ENCODE measurements at regions not wholly inside any gene's neighbourhood (a gene's known extent, or its start where the extent isn't known, plus 50 kb on each side); places are given as distances from the start of the nearest gene placed in this dataset.

GRCh38 chr9:75692309-75692708, 198.2 kb upstream of the PCSK5 start:
- no peak for DNase-seq

- DNase-seq = no peak
Measured at GRCh38 chr9:75695921-75696320, 194.6 kb upstream of the PCSK5 start.

GRCh38 chr9:75699017-75699416, 191.5 kb upstream of the PCSK5 start:
- DNase-seq = no peak

- DNase-seq = no peak
Measured at GRCh38 chr9:75699625-75700251, 190.7 kb upstream of the PCSK5 start.

- no peak for DNase-seq
Measured at GRCh38 chr9:75700252-75700640, 190.2 kb upstream of the PCSK5 start.

GRCh38 chr9:75707191-75707590, 183.3 kb upstream of the PCSK5 start:
- DNase-seq = no peak

- no peak for DNase-seq
Measured at GRCh38 chr9:75709698-75710097, 180.8 kb upstream of the PCSK5 start.

- no peak for DNase-seq
Measured at GRCh38 chr9:75712700-75713099, 177.8 kb upstream of the PCSK5 start.

GRCh38 chr9:75713335-75713734, 177.1 kb upstream of the PCSK5 start:
- no peak for DNase-seq

GRCh38 chr9:75715360-75715759, 175.1 kb upstream of the PCSK5 start:
- DNase-seq = no peak

GRCh38 chr9:75718677-75719076, 171.8 kb upstream of the PCSK5 start:
- no peak for DNase-seq

- DNase-seq = no peak
Measured at GRCh38 chr9:75728391-75728790, 162.1 kb upstream of the PCSK5 start.

- DNase-seq = no peak
Measured at GRCh38 chr9:75734802-75735201, 155.7 kb upstream of the PCSK5 start.

- no peak for DNase-seq
Measured at GRCh38 chr9:75739884-75740611, 150.4 kb upstream of the PCSK5 start.

- no peak for DNase-seq
Measured at GRCh38 chr9:75743855-75744254, 146.6 kb upstream of the PCSK5 start.

GRCh38 chr9:75754080-75754479, 136.4 kb upstream of the PCSK5 start:
- DNase-seq = no peak

- DNase-seq = no peak
Measured at GRCh38 chr9:75775166-75775565, 115.3 kb upstream of the PCSK5 start.

- DNase-seq = no peak
Measured at GRCh38 chr9:75775966-75776691, 114.3 kb upstream of the PCSK5 start.

GRCh38 chr9:75780185-75780584, 110.3 kb upstream of the PCSK5 start:
- DNase-seq = no peak

GRCh38 chr9:75788006-75788634, 102.4 kb upstream of the PCSK5 start:
- no peak for DNase-seq

- DNase-seq = no peak
Measured at GRCh38 chr9:75797085-75797580, 93.3 kb upstream of the PCSK5 start.

- DNase-seq = no peak
Measured at GRCh38 chr9:75798505-75798904, 92.0 kb upstream of the PCSK5 start.

GRCh38 chr9:75803130-75803529, 87.3 kb upstream of the PCSK5 start:
- DNase-seq = no peak
